ENCODE measurements at regions not wholly inside any gene's neighbourhood (a gene's known extent, or its start where the extent isn't known, plus 50 kb on each side); places are given as distances from the start of the nearest gene placed in this dataset.

DNA sequence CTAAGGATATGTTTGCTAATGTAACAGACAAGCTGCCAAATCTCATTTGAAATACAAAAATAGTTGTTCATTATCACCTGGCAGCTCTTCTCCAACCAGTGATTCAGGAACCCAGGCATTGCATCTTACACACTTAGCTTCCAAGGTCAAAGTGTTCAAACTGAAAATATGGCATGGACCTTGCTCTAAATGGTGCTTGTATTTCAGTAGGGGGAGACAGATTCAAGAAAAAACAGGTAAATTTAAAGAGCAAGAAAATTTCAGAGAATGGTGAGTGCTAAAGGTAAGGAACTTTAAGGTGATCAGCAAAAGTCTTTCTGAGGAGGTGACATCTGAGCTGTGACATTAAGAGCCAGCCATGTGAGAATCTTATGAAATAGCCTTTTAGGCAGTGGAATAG lies 82.8 kb upstream of the E2F8 start:
- no peak for DNase-seq

DNA sequence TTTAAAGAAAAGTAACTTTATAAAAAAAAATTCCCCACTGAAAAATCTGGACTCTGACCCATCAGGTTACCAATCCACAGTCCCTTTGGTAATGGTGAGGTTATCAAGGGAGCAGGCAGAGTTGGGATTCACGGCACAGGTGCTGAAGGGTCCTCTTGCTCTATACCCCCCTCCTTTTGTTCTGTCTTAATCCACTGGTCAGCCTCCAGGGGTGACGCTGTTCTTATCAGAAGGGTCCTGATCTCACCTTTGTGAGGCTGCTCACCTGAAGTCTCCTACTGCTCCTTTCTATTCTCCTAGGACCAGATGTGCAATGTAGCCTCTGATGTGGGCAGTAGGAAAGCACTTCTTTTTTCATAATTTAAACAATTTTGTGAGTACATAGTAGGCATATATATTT lies 80.6 kb upstream of the E2F8 start:
- DNase-seq: no peak

- DNase-seq: no peak
Measured at GRCh38 chr11:19320827-19321226, 80.1 kb upstream of the E2F8 start.

DNA sequence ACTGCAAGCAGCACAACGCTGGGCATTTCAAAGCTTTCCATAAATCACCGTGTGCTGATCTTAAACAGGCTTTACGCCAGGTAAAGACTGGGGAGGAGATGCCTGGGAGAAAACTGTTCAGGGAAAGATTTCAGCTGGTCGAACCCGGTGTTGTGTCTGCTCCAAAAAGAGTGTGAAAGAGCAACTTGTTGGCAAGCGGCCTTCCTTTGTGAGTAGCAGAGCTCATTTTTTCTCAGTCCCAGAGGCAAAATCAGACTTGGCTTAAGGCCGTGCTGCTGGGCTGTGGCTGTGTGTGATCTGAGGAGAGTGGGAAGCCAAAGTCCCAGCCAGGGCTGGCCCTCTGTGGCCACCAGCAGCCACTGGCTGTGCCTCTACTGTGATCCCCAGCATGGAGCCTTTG lies 75.7 kb upstream of the E2F8 start:
- no peak for DNase-seq

DNA sequence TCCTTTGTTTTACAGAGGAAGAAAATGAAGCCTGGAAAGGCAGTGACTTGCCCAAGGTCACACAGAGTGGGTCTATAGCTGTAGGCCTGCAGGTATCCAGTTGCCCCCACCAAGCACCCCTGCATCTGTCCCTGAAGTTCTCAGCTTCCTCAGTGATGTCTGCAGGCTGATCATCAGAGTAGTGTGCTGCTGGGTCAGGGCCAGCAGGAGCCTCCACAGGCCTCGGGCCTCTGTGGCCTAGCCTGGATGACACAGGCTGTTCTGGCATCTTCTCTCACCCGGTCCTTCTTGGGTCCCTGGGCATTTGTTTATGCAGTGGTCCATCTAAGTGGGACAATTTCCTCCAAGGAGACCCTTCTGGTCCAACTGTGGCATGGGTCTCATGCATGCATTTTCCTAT lies 74.8 kb upstream of the E2F8 start:
- no peak for DNase-seq

DNA sequence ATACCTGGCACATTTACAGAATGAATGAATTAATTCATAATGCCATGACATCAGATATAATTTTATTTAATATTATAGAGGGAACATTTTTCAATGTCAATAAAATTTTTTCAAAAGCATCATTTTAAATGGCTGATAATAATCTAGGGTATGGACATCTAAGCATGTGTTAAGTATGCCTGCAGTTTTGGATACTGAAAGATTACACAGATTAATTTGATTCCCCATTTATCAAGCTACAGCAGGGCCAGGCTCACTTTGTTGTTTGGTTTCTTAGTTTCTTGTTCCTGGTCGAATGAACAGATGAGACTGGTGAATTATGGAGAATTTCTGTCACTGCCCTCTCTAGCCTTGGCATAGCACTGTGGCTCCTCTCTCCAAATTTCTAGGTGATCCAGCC lies 72.4 kb upstream of the E2F8 start:
- no peak for DNase-seq

DNA sequence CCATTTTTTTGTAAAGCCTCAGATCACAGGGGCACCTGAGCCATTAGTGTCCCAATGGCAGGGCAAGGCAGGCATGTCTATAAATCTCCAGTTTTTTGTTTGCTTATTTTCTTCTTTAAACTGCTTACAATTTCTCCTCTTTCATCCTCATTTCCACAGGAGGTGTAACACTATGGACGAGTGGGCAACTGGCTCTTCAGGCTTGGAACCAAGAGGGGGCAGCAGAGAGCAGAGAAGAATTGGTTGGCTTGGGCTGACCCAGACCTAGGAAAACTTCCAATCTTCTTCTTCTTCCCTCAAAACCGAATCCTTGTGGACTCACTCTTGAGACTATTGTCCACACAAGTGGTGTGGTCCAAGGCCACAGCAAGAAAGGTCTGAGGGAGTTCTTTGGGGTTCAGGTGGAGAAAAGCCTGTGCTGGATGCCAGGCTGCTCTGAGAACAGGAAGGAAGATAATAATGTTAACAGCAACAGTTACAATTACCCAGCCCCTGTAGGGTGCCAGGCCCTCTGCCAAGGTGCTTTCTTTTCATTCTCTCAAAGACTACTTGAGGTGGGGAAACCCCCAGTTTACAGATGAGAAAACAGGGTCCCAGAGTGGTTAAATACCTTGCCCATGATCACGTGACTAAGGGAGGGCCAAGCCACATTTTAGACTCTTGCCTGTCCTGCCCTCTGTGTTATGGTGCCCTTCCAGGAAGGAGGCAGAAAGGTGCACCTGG lies 70.7 kb upstream of the E2F8 start:
- no peak for DNase-seq

DNA sequence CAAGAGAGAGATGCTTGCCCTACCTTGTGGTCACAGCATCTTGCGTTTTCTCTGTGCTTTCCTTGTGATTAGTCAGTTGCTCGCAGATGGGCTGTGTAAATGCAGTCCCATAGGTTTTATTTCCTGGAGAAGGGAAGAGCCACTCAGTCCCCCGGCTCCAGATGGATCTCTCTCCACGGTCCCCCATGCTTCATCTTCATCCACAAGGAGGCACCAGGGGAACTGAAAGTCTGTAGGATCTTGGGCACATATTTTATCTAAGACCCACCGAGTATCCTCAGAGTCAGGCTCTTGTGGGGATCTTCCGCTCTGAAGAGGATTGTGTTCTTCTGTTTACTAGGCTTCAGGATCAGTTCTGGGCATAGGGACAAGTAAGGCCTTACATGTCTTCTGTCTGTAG lies 66.8 kb upstream of the E2F8 start:
- no peak for DNase-seq

DNA sequence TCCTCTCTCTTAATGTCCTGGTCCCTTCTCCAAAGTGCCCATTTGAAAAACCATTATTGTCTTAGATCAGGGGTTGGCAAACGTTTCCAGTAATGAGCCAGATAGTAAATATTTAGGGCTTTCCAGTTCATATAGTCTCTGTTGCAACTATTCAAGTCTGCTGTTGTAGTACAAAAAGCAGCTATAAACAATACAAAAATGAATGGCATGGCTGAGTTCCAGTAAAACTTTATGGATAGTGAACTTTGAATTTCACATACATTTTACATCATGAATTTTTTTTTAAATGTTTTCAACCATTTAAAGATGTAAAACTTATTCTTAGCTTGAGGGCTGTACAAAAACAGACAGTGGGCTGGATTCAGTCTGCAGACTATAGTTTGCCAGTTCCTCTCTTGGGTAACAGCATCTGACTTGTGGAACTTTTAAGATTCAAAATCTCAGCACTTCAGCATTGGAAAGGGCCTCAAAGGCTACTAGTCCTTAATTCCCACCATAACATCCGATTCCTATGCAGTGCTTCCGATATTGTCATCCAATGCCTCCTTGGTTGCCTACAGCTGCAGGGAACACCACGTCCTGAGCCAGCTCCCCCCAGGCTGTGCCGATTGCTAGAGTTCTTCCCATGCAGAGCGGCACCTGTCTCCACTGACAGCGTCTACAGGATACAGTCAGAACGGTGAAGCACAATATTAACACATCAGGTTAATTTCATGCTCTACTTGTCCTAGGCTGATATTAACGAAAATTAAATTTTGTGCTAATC lies 65.6 kb upstream of the E2F8 start:
- DNase-seq: no peak

- no peak for DNase-seq
Measured at GRCh38 chr11:19301361-19301760, 60.6 kb upstream of the E2F8 start.

GRCh38 chr11:19294444-19294843 lies 53.7 kb upstream of the E2F8 start:
- no peak for DNase-seq

- DNase-seq: no peak
Measured at GRCh38 chr11:19291064-19291463, 50.3 kb upstream of the E2F8 start.

All from SHP77 (cell line).